ENCODE measurements at regions not wholly inside any gene's neighbourhood (a gene's known extent, or its start where the extent isn't known, plus 50 kb on each side); places are given as distances from the start of the nearest gene placed in this dataset.
"Not testable (repeated sequence)": the region's sequence is repeated elsewhere in the genome, so short reads cannot be mapped to it uniquely, and the experiment has no call there.

GRCh38 chr7:94782777-94783176 is 124.6 kb upstream of the PPP1R9A start:
- no peak for TF ChIP-seq CTCF (IDR thresholded peaks at IDR 0.05)
- H3K27me3 Mint-ChIP-seq (ENCODE audit: unreplicated experiment) = no peaks in the 10 kb centered on the region
- H3K27ac Mint-ChIP-seq (ENCODE audit: unreplicated experiment) = no peak overlapping the region
- H3K9me3 Mint-ChIP-seq (ENCODE audit: unreplicated experiment) = peaks cover 7% of the 10 kb centered on the region
- H3K4me3 Mint-ChIP-seq (ENCODE audit: unreplicated experiment) = no peak overlapping the region
- no peaks in the 10 kb centered on the region for H3K36me3 Mint-ChIP-seq (ENCODE audit: unreplicated experiment)
- H3K4me1 Mint-ChIP-seq (ENCODE audit: unreplicated experiment) = peaks cover 4% of the 10 kb centered on the region
- no peak for DNase-seq (ENCODE audit: extremely low spot score, unreplicated experiment)

GRCh38 chr7:94787285-94787684 is 120.1 kb upstream of the PPP1R9A start:
- no peak for TF ChIP-seq CTCF (IDR thresholded peaks at IDR 0.05)
- H3K4me1 Mint-ChIP-seq (ENCODE audit: unreplicated experiment) = no peaks in the 10 kb centered on the region
- H3K9me3 Mint-ChIP-seq (ENCODE audit: unreplicated experiment) = peaks cover 14% of the 10 kb centered on the region
- no peaks in the 10 kb centered on the region for H3K27me3 Mint-ChIP-seq (ENCODE audit: unreplicated experiment)
- no peaks in the 10 kb centered on the region for H3K36me3 Mint-ChIP-seq (ENCODE audit: unreplicated experiment)
- H3K4me3 Mint-ChIP-seq (ENCODE audit: unreplicated experiment) = no peak overlapping the region
- DNase-seq (ENCODE audit: extremely low spot score, unreplicated experiment) = no peak
- H3K27ac Mint-ChIP-seq (ENCODE audit: unreplicated experiment) = no peak overlapping the region

- DNase-seq (ENCODE audit: extremely low spot score, unreplicated experiment); H3K4me1 Mint-ChIP-seq (ENCODE audit: unreplicated experiment); H3K27ac Mint-ChIP-seq (ENCODE audit: unreplicated experiment); H3K27me3 Mint-ChIP-seq (ENCODE audit: unreplicated experiment); H3K36me3 Mint-ChIP-seq (ENCODE audit: unreplicated experiment); H3K4me3 Mint-ChIP-seq (ENCODE audit: unreplicated experiment): not testable (repeated sequence)
- peaks cover 14% of the 10 kb centered on the region for H3K9me3 Mint-ChIP-seq (ENCODE audit: unreplicated experiment)
Measured at GRCh38 chr7:94788378-94788777, 119.0 kb upstream of the PPP1R9A start.

- H3K4me1 Mint-ChIP-seq (ENCODE audit: unreplicated experiment) = no peaks in the 10 kb centered on the region
- peaks cover 8% of the 10 kb centered on the region for H3K9me3 Mint-ChIP-seq (ENCODE audit: unreplicated experiment)
- H3K27ac Mint-ChIP-seq (ENCODE audit: unreplicated experiment) = no peak overlapping the region
- DNase-seq (ENCODE audit: extremely low spot score, unreplicated experiment) = no peak
- no peak overlapping the region for H3K4me3 Mint-ChIP-seq (ENCODE audit: unreplicated experiment)
- TF ChIP-seq CTCF (IDR thresholded peaks at IDR 0.05) = no peak
- H3K27me3 Mint-ChIP-seq (ENCODE audit: unreplicated experiment) = no peaks in the 10 kb centered on the region
- no peaks in the 10 kb centered on the region for H3K36me3 Mint-ChIP-seq (ENCODE audit: unreplicated experiment)
Measured at GRCh38 chr7:94792241-94792640, 115.2 kb upstream of the PPP1R9A start.

- H3K4me1 Mint-ChIP-seq (ENCODE audit: unreplicated experiment); DNase-seq (ENCODE audit: extremely low spot score, unreplicated experiment); H3K36me3 Mint-ChIP-seq (ENCODE audit: unreplicated experiment); H3K9me3 Mint-ChIP-seq (ENCODE audit: unreplicated experiment); H3K27me3 Mint-ChIP-seq (ENCODE audit: unreplicated experiment); H3K27ac Mint-ChIP-seq (ENCODE audit: unreplicated experiment); H3K4me3 Mint-ChIP-seq (ENCODE audit: unreplicated experiment): not testable (repeated sequence)
Measured at GRCh38 chr7:94797404-94797803, 110.0 kb upstream of the PPP1R9A start.

- H3K27ac Mint-ChIP-seq (ENCODE audit: unreplicated experiment) = no peak overlapping the region
- no peak for TF ChIP-seq CTCF (IDR thresholded peaks at IDR 0.05)
- H3K4me1 Mint-ChIP-seq (ENCODE audit: unreplicated experiment) = no peaks in the 10 kb centered on the region
- H3K4me3 Mint-ChIP-seq (ENCODE audit: unreplicated experiment) = no peak overlapping the region
- no peaks in the 10 kb centered on the region for H3K9me3 Mint-ChIP-seq (ENCODE audit: unreplicated experiment)
- no peaks in the 10 kb centered on the region for H3K27me3 Mint-ChIP-seq (ENCODE audit: unreplicated experiment)
- DNase-seq (ENCODE audit: extremely low spot score, unreplicated experiment) = no peak
- H3K36me3 Mint-ChIP-seq (ENCODE audit: unreplicated experiment) = no peaks in the 10 kb centered on the region
Measured at GRCh38 chr7:94803821-94804220, 103.6 kb upstream of the PPP1R9A start.

GRCh38 chr7:94808673-94809072 is 98.7 kb upstream of the PPP1R9A start:
- DNase-seq (ENCODE audit: extremely low spot score, unreplicated experiment); H3K27me3 Mint-ChIP-seq (ENCODE audit: unreplicated experiment); H3K9me3 Mint-ChIP-seq (ENCODE audit: unreplicated experiment); H3K27ac Mint-ChIP-seq (ENCODE audit: unreplicated experiment); H3K4me3 Mint-ChIP-seq (ENCODE audit: unreplicated experiment); H3K36me3 Mint-ChIP-seq (ENCODE audit: unreplicated experiment); H3K4me1 Mint-ChIP-seq (ENCODE audit: unreplicated experiment): not testable (repeated sequence)

All from osteocyte (in vitro differentiated cells).